Activated effector memory CD4-positive, alpha-beta T cell treated with Interleukin-2 at 50 U/mL for 16 hours (primary cell): ENCODE measurements at regions not wholly inside any gene's neighbourhood (a gene's known extent, or its start where the extent isn't known, plus 50 kb on each side); places are given as distances from the start of the nearest gene placed in this dataset.

Experiments
- DNase-seq: peaks from one replicate; pipeline ENCODE4 v3.0.0-alpha.2; 2020

GRCh38 chr10:130434446-130435385 is 298.5 kb downstream of the GLRX3 start:
- no peak for DNase-seq

- no peak for DNase-seq
Observed at GRCh38 chr10:130435961-130436360, 299.8 kb downstream of the GLRX3 start.

- no peak for DNase-seq
Observed at GRCh38 chr10:130438861-130439260, 302.7 kb downstream of the GLRX3 start.

GRCh38 chr10:130439766-130440165 is 303.6 kb downstream of the GLRX3 start:
- DNase-seq, result no peak

GRCh38 chr10:130440494-130440893 is 304.3 kb downstream of the GLRX3 start:
- DNase-seq, result no peak

- no peak for DNase-seq
Observed at GRCh38 chr10:130440971-130441370, 304.8 kb downstream of the GLRX3 start.

- DNase-seq, result no peak
Observed at GRCh38 chr10:130443066-130443465, 306.9 kb downstream of the GLRX3 start.

- no peak for DNase-seq
Observed at GRCh38 chr10:130453036-130453720, 317.0 kb downstream of the GLRX3 start.

GRCh38 chr10:130453721-130454542 is 317.7 kb downstream of the GLRX3 start:
- DNase-seq, result no peak

- DNase-seq, result no peak
Observed at GRCh38 chr10:130454543-130455000, 318.4 kb downstream of the GLRX3 start.

GRCh38 chr10:130455111-130455695 is 319.0 kb downstream of the GLRX3 start:
- DNase-seq, result no peak

GRCh38 chr10:130455791-130456190 is 319.6 kb downstream of the GLRX3 start:
- DNase-seq, result no peak

- no peak for DNase-seq
Observed at GRCh38 chr10:130456616-130457015, 320.4 kb downstream of the GLRX3 start.

- DNase-seq, result no peak
Observed at GRCh38 chr10:130458509-130458908, 322.3 kb downstream of the GLRX3 start.

- DNase-seq, result no peak
Observed at GRCh38 chr10:130459011-130459410, 322.8 kb downstream of the GLRX3 start.

- DNase-seq, result no peak
Observed at GRCh38 chr10:130459851-130460490, 323.8 kb downstream of the GLRX3 start.

GRCh38 chr10:130461631-130462030 is 325.4 kb downstream of the GLRX3 start:
- DNase-seq, result no peak

- DNase-seq, result no peak
Observed at GRCh38 chr10:130463104-130463875, 327.1 kb downstream of the GLRX3 start.

- DNase-seq, result no peak
Observed at GRCh38 chr10:130463876-130464364, 327.7 kb downstream of the GLRX3 start.

GRCh38 chr10:130464426-130464825 is 328.2 kb downstream of the GLRX3 start:
- no peak for DNase-seq
